Superior temporal gyrus (tissue), 1 donor: ENCODE measurements at regions not wholly inside any gene's neighbourhood (a gene's known extent, or its start where the extent isn't known, plus 50 kb on each side); places are given as distances from the start of the nearest gene placed in this dataset.

Experiments used
- DNase-seq: peaks from one replicate; pipeline ENCODE4 v3.0.0-alpha.2; 2016; ENCODE audit errors: extremely low spot score

DNA sequence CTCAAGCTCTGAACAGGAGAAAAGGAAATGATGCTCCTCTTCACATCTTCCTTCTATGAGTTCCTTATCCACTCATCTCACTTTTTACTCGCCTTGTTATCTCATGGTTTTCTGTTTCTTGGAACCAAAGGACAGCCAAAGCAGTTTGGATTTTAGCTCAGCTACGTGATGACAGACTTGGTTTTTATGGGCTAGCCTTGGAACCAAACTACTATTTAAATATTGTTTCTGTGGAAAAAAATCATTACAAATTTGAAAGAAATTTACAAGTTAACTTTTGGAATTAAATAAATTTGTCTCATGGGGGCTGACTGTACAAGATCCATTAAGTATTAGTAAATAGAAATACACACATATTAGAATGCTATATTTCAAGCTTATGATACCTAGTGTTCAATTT, 727.8 kb upstream of the FANCL start:
- DNase-seq = no peak

DNA sequence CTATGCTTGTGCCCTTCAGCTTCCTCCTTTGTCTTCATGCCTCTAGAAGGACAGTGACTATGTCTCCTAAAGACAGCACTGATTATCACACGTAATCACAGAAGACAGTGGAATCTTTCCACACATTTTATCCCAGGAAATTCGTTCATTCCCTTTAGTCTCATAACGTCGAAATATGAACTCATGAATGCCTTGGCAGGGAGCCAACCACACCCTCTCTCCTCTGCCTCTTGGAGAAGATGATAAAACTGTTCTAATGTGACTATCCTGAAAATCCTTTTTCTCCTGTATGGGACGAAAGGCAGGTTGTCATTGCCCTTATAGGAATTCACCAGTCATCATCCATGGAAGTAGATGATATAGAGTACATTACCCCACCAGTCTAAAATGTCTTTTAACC, 726.6 kb upstream of the FANCL start:
- no peak for DNase-seq

- no peak for DNase-seq
Measured at GRCh38 chr2:58965602-58966001, 724.5 kb upstream of the FANCL start.

DNA sequence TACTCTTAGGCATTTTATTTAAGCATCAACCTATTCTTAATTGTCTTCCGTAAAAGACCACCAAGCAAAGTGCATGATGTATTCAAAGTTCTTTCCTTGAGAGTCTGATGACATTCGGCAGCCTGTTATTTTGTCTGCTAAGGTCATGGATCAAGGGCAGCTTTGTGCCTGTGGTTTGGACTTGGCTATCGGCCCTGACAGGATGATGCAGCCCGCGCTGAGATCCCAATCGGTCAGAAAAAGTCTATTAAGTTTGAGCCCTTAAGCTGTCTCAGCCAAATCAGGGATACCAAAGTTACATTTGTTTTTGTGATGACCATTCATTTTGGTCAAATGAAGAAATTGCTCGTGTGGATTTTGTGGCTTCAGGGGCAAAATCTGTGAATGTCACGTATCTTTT, 718.9 kb upstream of the FANCL start:
- DNase-seq = no peak

DNA sequence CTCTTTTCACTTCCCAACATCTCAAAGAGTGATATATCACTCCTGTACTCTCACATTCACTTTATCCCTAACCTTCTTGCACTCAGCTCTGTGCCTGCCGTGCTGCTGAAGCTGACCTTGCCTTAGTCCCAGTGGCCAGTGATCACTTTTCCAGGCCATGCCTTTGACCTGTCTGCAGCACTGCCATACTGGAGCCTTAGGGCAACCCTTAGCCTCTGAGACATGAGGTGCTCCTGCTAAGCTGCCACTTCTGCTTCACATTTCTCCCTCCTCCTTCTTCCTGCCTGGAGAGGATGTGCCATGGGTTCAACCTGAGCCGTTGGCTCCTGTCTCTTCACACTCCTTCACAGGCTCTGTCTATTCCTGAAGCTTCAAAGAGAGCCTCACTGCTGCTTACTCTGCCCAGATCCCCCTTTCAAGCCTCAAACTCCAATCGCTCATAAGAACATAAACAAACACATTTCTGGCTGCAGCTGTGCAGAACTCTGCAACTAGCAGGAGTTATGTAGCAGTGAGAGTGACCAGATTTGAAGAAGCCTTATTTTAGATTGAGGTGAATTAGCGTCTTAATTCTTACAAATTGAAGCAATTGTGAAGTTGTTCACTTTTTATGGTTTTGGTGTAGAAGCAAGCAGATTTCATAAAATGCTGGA, 716.2 kb upstream of the FANCL start:
- no peak for DNase-seq

GRCh38 chr2:58954880-58955385, 713.8 kb upstream of the FANCL start:
- DNase-seq = no peak

DNA sequence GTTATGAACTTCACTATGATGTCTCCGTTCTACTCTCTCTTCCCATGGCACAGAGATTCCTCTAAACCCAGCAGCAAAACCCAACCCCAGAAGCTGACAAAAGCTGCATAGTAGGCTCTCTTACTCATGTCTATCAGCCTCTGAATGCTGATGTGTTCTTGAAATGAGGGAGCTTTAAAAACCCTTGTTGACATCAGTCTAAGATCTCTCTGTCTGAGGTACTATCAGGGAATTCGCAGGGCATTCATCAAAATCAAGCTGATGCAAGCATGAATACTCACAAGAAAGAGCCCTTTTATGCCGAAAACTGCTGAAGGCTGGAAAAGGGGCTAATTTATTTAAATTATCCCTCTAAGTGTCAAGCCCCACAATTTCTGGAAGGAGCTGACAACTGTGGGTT, 710.6 kb upstream of the FANCL start:
- no peak for DNase-seq

GRCh38 chr2:58950795-58951462, 709.8 kb upstream of the FANCL start:
- DNase-seq = no peak

DNA sequence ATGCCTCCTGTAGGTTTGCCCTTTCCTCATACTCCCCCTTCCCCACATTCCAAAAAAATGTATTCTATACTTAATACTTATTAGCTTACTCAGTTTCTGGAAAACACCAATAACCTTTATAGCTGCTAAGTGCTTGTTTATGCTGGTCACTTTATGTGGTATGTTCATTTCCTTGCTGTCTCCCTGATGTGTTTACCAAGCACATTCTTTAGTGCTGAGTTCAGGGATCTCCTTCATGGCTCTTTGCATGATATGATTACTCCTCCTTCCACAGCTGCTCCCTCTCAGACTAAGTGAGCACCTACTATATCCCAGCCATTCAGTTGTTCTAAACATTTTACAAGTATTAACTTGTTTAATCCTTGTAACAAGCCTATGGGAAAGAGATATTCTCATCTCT, 698.3 kb upstream of the FANCL start:
- DNase-seq = no peak

GRCh38 chr2:58938988-58939387, 697.9 kb upstream of the FANCL start:
- no peak for DNase-seq

DNA sequence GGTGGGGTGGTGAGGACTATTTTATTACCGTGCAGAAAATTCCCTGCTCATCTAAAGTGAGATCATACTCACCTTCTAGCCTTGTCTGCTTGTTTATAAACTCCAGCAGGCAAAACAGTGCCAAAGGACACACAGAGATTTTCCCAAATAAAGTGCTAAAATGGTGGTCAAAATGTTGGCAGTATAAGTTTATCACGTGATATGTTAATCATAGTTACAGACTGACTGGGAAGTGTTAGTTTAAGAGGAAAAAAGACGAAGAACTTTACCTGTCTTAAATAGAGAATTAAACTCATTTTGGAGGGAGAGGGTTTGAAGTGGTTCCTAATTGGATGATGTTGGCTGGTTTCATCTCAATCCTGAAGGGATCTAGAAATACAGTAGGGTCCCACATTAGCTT, 691.7 kb upstream of the FANCL start:
- DNase-seq = no peak

DNA sequence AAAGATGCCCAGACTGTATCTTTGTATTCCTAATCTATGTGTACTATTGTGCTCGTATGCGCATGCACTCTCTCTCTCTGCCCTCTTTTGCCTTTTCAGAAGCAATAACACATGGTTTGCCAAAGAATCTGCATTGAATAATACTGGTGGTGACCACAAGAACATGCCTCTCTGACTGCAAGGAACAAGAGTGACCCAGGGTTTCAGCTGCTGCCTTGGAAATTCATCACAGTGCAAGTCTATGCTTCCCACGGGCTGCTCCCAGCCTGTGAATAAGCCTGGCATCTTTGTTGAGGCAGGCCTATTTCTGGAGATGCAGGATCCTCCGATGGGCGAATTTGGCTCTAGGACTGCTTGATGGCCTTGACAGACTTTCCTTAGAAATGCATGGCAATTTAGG, 689.4 kb upstream of the FANCL start:
- no peak for DNase-seq

DNA sequence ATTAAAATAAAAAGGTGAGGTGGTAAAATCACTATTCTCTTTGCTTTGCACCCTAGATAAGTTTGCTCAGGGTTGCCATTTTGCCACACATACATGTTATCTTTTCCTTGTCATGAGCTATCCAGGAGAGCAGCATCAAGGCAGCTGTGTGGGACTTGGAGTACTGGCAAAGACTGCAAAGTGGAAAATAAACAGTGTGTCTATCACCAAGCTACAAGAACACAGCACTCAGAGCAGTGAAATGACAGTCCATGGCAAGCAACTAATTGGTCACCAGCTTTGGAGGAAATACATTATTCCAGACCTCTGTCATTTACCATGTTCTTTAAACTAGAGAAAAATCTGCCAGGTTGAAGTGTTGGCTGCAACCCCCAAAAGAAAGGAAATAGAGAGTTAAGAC, 687.8 kb upstream of the FANCL start:
- no peak for DNase-seq

DNA sequence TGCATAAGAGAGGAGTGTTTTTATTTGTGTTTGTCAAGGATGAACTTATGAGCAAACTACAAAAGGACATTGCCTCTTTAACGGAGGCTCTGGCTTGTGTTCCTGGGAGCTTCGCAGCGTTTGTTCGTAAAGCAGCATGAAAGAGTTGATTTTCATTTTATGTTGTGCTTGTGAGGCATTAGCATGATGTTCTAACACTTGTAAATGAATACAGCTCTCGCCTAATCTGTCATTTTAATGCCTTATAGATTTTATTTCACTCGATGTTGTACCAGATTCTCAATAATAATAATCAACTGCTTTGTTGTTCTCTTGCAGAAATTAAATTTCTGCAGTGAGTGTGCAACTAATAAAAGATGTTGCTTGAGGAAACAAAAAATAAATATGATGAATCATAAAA, 687.3 kb upstream of the FANCL start:
- no peak for DNase-seq

GRCh38 chr2:58926112-58926511, 685.0 kb upstream of the FANCL start:
- no peak for DNase-seq

- peak; percentile 56 for DNase-seq
Measured at GRCh38 chr2:58925676-58926081, 684.6 kb upstream of the FANCL start.

- DNase-seq = no peak
Measured at GRCh38 chr2:58923869-58924268, 682.7 kb upstream of the FANCL start.

DNA sequence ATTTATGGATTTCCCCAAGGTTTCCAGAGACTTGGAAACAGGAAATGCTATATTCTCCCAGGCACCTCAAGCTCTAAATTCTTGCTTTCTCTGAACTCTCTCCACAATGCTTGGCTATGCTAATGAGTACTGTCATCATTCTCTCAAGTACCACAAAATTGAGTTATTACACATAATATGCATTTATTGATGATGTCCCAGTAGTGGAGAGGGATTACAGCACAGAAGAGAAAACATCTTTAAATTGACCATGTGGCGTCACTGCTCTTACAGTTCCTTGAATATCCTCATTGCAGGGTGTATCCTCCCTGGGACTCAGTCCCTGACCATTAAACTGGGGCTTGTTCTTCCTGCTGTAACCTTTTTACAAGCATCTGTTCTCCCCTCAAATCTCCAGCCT, 681.1 kb upstream of the FANCL start:
- DNase-seq = no peak

GRCh38 chr2:58921676-58922075, 680.6 kb upstream of the FANCL start:
- DNase-seq = no peak

DNA sequence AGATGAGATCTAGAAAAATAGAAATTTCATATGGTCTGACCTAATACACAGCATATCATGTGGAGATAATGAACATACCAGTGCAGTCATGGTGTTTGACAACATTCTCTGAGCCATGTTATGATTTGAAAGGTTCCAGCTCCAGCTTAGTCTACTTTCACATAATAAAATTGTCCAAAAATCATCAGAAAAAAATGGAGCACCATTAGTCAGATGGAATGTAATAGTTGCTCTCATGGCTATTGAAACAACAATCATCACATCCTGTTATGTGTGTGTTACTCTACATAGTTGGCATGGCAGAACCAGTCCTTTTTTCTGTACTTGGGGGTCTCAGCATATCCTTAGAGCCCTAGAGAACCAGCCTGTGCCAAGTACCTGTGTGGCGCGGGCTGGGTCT, 678.9 kb upstream of the FANCL start:
- no peak for DNase-seq

- no peak for DNase-seq
Measured at GRCh38 chr2:58919316-58919715, 678.2 kb upstream of the FANCL start.

- DNase-seq = no peak
Measured at GRCh38 chr2:58918141-58918540, 677.0 kb upstream of the FANCL start.

- DNase-seq = no peak
Measured at GRCh38 chr2:58917596-58917995, 676.5 kb upstream of the FANCL start.

DNA sequence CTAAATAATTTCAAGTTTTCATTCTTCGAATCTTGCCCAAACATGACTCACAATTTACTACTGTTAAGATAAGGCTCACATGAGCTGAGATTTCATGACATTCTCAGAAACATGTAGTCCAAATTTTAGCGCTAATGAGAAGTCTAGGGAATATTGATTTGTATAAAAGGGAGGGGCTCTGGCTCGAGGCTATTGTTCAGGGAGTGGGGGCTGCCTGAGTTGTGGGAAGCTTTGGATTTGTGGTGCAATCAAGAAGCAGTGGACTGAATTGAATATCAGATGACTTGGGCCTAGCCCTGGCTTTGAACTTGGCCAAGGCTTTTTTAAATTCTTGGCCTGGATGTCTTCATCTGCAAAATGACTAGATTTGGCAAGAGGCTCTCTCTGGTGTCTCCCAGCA, 674.9 kb upstream of the FANCL start:
- DNase-seq = no peak
